ENCODE measurements at regions not wholly inside any gene's neighbourhood (a gene's known extent, or its start where the extent isn't known, plus 50 kb on each side); places are given as distances from the start of the nearest gene placed in this dataset.

GRCh38 chr5:123273095-123273494 is 150.1 kb downstream of the CEP120 start:
- Histone ChIP-seq H4K8ac (ENCODE audit: low read length) (no peak overlapping the region), H3K4me2 (ENCODE audit: low read length, poor library complexity, severe bottlenecking) (no peak overlapping the region), H3K9me3 (ENCODE audit: control insufficient read depth, low read length) (no peaks in the 10 kb centered on the region), H3K27me3 (ENCODE audit: control insufficient read depth in 1 of 2, insufficient read depth in 1 of 2, low read length in 2 of 2) (peaks cover 4 to 5% of the 10 kb centered on the region in 2 experiments), H2BK12ac (ENCODE audit: low read length in 2 of 2) (no peak overlapping the region), H3K18ac (ENCODE audit: low read depth in 1 of 2, low read length in 2 of 2) (no peak overlapping the region), H2AK5ac (ENCODE audit: low read length, severe bottlenecking) (no peak overlapping the region), H3K36me3 (ENCODE audit: control insufficient read depth in 1 of 2, insufficient read depth in 2 of 2, low read depth in 1 of 2, low read length in 2 of 2) (no peaks in the 10 kb centered on the region), H2BK120ac (ENCODE audit: low read depth, low read length) (no peak overlapping the region), H3K79me1 (replicated peaks; ENCODE audit: low read length, poor library complexity, severe bottlenecking) (no peaks in the 10 kb centered on the region), H4K91ac (ENCODE audit: low read length) (no peak overlapping the region), H2BK5ac (ENCODE audit: low read depth, low read length, poor library complexity, severe bottlenecking) (no peak overlapping the region), H3K4me3 (ENCODE audit: insufficient read depth in 1 of 2, low read depth in 1 of 2, low read length in 2 of 2) (no peak overlapping the region), H3K4me1 (ENCODE audit: control insufficient read depth, insufficient read depth, low read depth, low read length) (no peaks in the 10 kb centered on the region), H3K14ac (ENCODE audit: low read length in 2 of 2) (no peak overlapping the region), H3K9ac (ENCODE audit: low read length) (no peak overlapping the region), H2BK15ac (ENCODE audit: low read depth, poor library complexity, severe bottlenecking) (no peak overlapping the region), H3K23ac (ENCODE audit: low read length in 2 of 2) (no peak overlapping the region), H3K27ac (ENCODE audit: low read length, poor library complexity, severe bottlenecking) (no peak overlapping the region), H3K4ac (ENCODE audit: low read depth in 1 of 2, low read length in 2 of 2) (no peak overlapping the region), H2AFZ (ENCODE audit: low read depth, low read length) (no peak overlapping the region)
- DNase-seq: no peak
- no CpG with 5 or more reads among the region's 2 CpGs for WGBS

GRCh38 chr5:123269851-123270250 is 153.4 kb downstream of the CEP120 start:
- no peak overlapping the region for H3K18ac ChIP-seq (ENCODE audit: low read depth in 1 of 2, low read length in 2 of 2)
- no peak overlapping the region for H2BK5ac ChIP-seq (ENCODE audit: low read depth, low read length, poor library complexity, severe bottlenecking)
- H3K14ac ChIP-seq (ENCODE audit: low read length in 2 of 2): no peak overlapping the region
- no peak overlapping the region for H3K9ac ChIP-seq (ENCODE audit: low read length)
- no peaks in the 10 kb centered on the region for H3K4me1 ChIP-seq (ENCODE audit: control insufficient read depth, insufficient read depth, low read depth, low read length)
- H2AK5ac ChIP-seq (ENCODE audit: low read length, severe bottlenecking): no peak overlapping the region
- no peak overlapping the region for H3K27ac ChIP-seq (ENCODE audit: low read length, poor library complexity, severe bottlenecking)
- H2BK120ac ChIP-seq (ENCODE audit: low read depth, low read length): no peak overlapping the region
- H3K9me3 ChIP-seq (ENCODE audit: control insufficient read depth, low read length): no peaks in the 10 kb centered on the region
- no peak overlapping the region for H3K4me2 ChIP-seq (ENCODE audit: low read length, poor library complexity, severe bottlenecking)
- no peak for DNase-seq
- H3K36me3 ChIP-seq (ENCODE audit: control insufficient read depth in 1 of 2, insufficient read depth in 2 of 2, low read depth in 1 of 2, low read length in 2 of 2): no peaks in the 10 kb centered on the region
- H3K27me3 ChIP-seq (ENCODE audit: control insufficient read depth in 1 of 2, insufficient read depth in 1 of 2, low read length in 2 of 2): peaks cover 4 to 5% of the 10 kb centered on the region in 2 experiments
- H4K91ac ChIP-seq (ENCODE audit: low read length): no peak overlapping the region
- H2AFZ ChIP-seq (ENCODE audit: low read depth, low read length): no peak overlapping the region
- no peak overlapping the region for H3K23ac ChIP-seq (ENCODE audit: low read length in 2 of 2)
- no peak overlapping the region for H3K4me3 ChIP-seq (ENCODE audit: insufficient read depth in 1 of 2, low read depth in 1 of 2, low read length in 2 of 2)
- H4K8ac ChIP-seq (ENCODE audit: low read length): no peak overlapping the region
- no peak overlapping the region for H2BK15ac ChIP-seq (ENCODE audit: low read depth, poor library complexity, severe bottlenecking)
- WGBS: 79% methylated on average over 7 of the region's 7 CpGs
- H3K4ac ChIP-seq (ENCODE audit: low read depth in 1 of 2, low read length in 2 of 2): no peak overlapping the region
- no peaks in the 10 kb centered on the region for H3K79me1 ChIP-seq (replicated peaks; ENCODE audit: low read length, poor library complexity, severe bottlenecking)
- H2BK12ac ChIP-seq (ENCODE audit: low read length in 2 of 2): no peak overlapping the region

- H3K9ac ChIP-seq (ENCODE audit: low read length): no peak overlapping the region
- H3K14ac ChIP-seq (ENCODE audit: low read length in 2 of 2): no peak overlapping the region
- no peak overlapping the region for H2AFZ ChIP-seq (ENCODE audit: low read depth, low read length)
- H3K4me1 ChIP-seq (ENCODE audit: control insufficient read depth, insufficient read depth, low read depth, low read length): no peaks in the 10 kb centered on the region
- H2BK120ac ChIP-seq (ENCODE audit: low read depth, low read length): no peak overlapping the region
- H3K18ac ChIP-seq (ENCODE audit: low read depth in 1 of 2, low read length in 2 of 2): no peak overlapping the region
- no peaks in the 10 kb centered on the region for H3K79me1 ChIP-seq (replicated peaks; ENCODE audit: low read length, poor library complexity, severe bottlenecking)
- H3K4me2 ChIP-seq (ENCODE audit: low read length, poor library complexity, severe bottlenecking): no peak overlapping the region
- no peak overlapping the region for H2BK12ac ChIP-seq (ENCODE audit: low read length in 2 of 2)
- H3K4me3 ChIP-seq (ENCODE audit: insufficient read depth in 1 of 2, low read depth in 1 of 2, low read length in 2 of 2): no peak overlapping the region
- 65% methylated on average over 1 of the region's 4 CpGs for WGBS
- no peaks in the 10 kb centered on the region for H3K9me3 ChIP-seq (ENCODE audit: control insufficient read depth, low read length)
- H3K36me3 ChIP-seq (ENCODE audit: control insufficient read depth in 1 of 2, insufficient read depth in 2 of 2, low read depth in 1 of 2, low read length in 2 of 2): no peaks in the 10 kb centered on the region
- no peak overlapping the region for H2BK5ac ChIP-seq (ENCODE audit: low read depth, low read length, poor library complexity, severe bottlenecking)
- H3K27me3 ChIP-seq (ENCODE audit: control insufficient read depth in 1 of 2, insufficient read depth in 1 of 2, low read length in 2 of 2): peaks cover 4 to 5% of the 10 kb centered on the region in 2 experiments
- H3K23ac ChIP-seq (ENCODE audit: low read length in 2 of 2): no peak overlapping the region
- H2AK5ac ChIP-seq (ENCODE audit: low read length, severe bottlenecking): no peak overlapping the region
- H4K8ac ChIP-seq (ENCODE audit: low read length): no peak overlapping the region
- no peak overlapping the region for H2BK15ac ChIP-seq (ENCODE audit: low read depth, poor library complexity, severe bottlenecking)
- H3K27ac ChIP-seq (ENCODE audit: low read length, poor library complexity, severe bottlenecking): no peak overlapping the region
- H4K91ac ChIP-seq (ENCODE audit: low read length): no peak overlapping the region
- DNase-seq: no peak
- H3K4ac ChIP-seq (ENCODE audit: low read depth in 1 of 2, low read length in 2 of 2): no peak overlapping the region
Measured at GRCh38 chr5:123269436-123269835, 153.8 kb downstream of the CEP120 start.

GRCh38 chr5:123266365-123266764 is 156.8 kb downstream of the CEP120 start:
- H3K36me3 ChIP-seq (ENCODE audit: control insufficient read depth in 1 of 2, insufficient read depth in 2 of 2, low read depth in 1 of 2, low read length in 2 of 2): no peaks in the 10 kb centered on the region
- no peaks in the 10 kb centered on the region for H3K9me3 ChIP-seq (ENCODE audit: control insufficient read depth, low read length)
- no peak overlapping the region for H3K9ac ChIP-seq (ENCODE audit: low read length)
- no peak overlapping the region for H3K18ac ChIP-seq (ENCODE audit: low read depth in 1 of 2, low read length in 2 of 2)
- H2AFZ ChIP-seq (ENCODE audit: low read depth, low read length): no peak overlapping the region
- H3K27me3 ChIP-seq (ENCODE audit: control insufficient read depth in 1 of 2, insufficient read depth in 1 of 2, low read length in 2 of 2): no peaks in the 10 kb centered on the region
- H2BK15ac ChIP-seq (ENCODE audit: low read depth, poor library complexity, severe bottlenecking): no peak overlapping the region
- no peak overlapping the region for H2BK120ac ChIP-seq (ENCODE audit: low read depth, low read length)
- H4K8ac ChIP-seq (ENCODE audit: low read length): no peak overlapping the region
- H3K4me1 ChIP-seq (ENCODE audit: control insufficient read depth, insufficient read depth, low read depth, low read length): no peaks in the 10 kb centered on the region
- no peak overlapping the region for H3K4me2 ChIP-seq (ENCODE audit: low read length, poor library complexity, severe bottlenecking)
- H2BK12ac ChIP-seq (ENCODE audit: low read length in 2 of 2): no peak overlapping the region
- no peak overlapping the region for H3K4me3 ChIP-seq (ENCODE audit: insufficient read depth in 1 of 2, low read depth in 1 of 2, low read length in 2 of 2)
- no peak overlapping the region for H3K14ac ChIP-seq (ENCODE audit: low read length in 2 of 2)
- no peak for DNase-seq
- no peak overlapping the region for H3K23ac ChIP-seq (ENCODE audit: low read length in 2 of 2)
- H3K79me1 ChIP-seq (replicated peaks; ENCODE audit: low read length, poor library complexity, severe bottlenecking): no peaks in the 10 kb centered on the region
- H3K4ac ChIP-seq (ENCODE audit: low read depth in 1 of 2, low read length in 2 of 2): no peak overlapping the region
- H4K91ac ChIP-seq (ENCODE audit: low read length): no peak overlapping the region
- H3K27ac ChIP-seq (ENCODE audit: low read length, poor library complexity, severe bottlenecking): no peak overlapping the region
- H2AK5ac ChIP-seq (ENCODE audit: low read length, severe bottlenecking): no peak overlapping the region
- no peak overlapping the region for H2BK5ac ChIP-seq (ENCODE audit: low read depth, low read length, poor library complexity, severe bottlenecking)

Data from mesenchymal stem cell (in vitro differentiated cells and primary cell).